IMR-90 (cell line): ENCODE measurements at regions not wholly inside any gene's neighbourhood (a gene's known extent, or its start where the extent isn't known, plus 50 kb on each side); places are given as distances from the start of the nearest gene placed in this dataset.

Experiments used
- ATAC-seq: fragments of 200-7000 bp; cut with Tn5 transposase; 2 replicates; pipeline ENCODE4 v1.9.1; 2020; ENCODE audit warnings: low read depth, mild to moderate bottlenecking, moderate library complexity
- BruUV-seq: library from RNA; stranded (reverse); fragments of 400-500 nt; replicated peaks from 2 replicates; lab custom pipeline; 2021; lab: Mats Ljungman, UMichigan
- CTCF ChIA-PET: fragments of 300-600 bp; formaldehyde crosslinking; extraction: SDS; loops from one replicate; lab custom pipeline; 2021; ENCODE audit warnings: antibody characterized with exemption; lab: Yijun Ruan, JAX
- POLR2A ChIA-PET: fragments of 300-600 bp; sonication (Branson Sonifier 250); formaldehyde crosslinking; loops from one replicate; lab custom pipeline; 2022; ENCODE audit warnings: antibody characterized with exemption; ENCODE audit not compliant: unreplicated experiment; lab: Charles Lee
- DNase-seq: peaks from one replicate; pipeline ENCODE4 v3.0.0; 2013
- H2AFZ ChIP-seq: replicated peaks from 2 replicates; pipeline ENCODE3; 2013; ENCODE audit warnings: low read length, mild to moderate bottlenecking; ENCODE audit not compliant: poor library complexity
- H2AK5ac ChIP-seq: 2 replicates; pipeline ENCODE4 v1.6.1; 2013; ENCODE audit warnings: low read depth, low read length, inconsistent platforms
- H2AK9ac ChIP-seq: replicated peaks from 2 replicates; pipeline ENCODE3; 2013; ENCODE audit warnings: mild to moderate bottlenecking, low read depth, low read length, moderate library complexity; ENCODE audit not compliant: poor library complexity
- H2BK120ac ChIP-seq: 2 replicates; pipeline ENCODE4 v1.6.1; 2013; ENCODE audit warnings: low read depth, low read length, inconsistent platforms
- H2BK15ac ChIP-seq: 3 replicates; pipeline ENCODE4 v1.6.1; 2013; ENCODE audit warnings: low read depth, low read length, inconsistent platforms
- H2BK20ac ChIP-seq: 2 replicates; pipeline ENCODE4 v1.6.1; 2013; ENCODE audit warnings: low read depth, mild to moderate bottlenecking, inconsistent platforms, low read length, moderate library complexity
- H2BK5ac ChIP-seq: 2 replicates; pipeline ENCODE4 v1.6.1; 2013; ENCODE audit warnings: mild to moderate bottlenecking, low read depth, low read length, inconsistent platforms; ENCODE audit not compliant: poor library complexity, severe bottlenecking
- H3K14ac ChIP-seq: replicated peaks from 2 replicates; pipeline ENCODE4 v1.6.1; 2013; ENCODE audit warnings: low read depth, low read length, inconsistent platforms
- H3K18ac ChIP-seq: 2 replicates; pipeline ENCODE4 v1.6.1; 2013; ENCODE audit warnings: low read depth, low read length, control low read depth
- H3K23ac ChIP-seq: 2 replicates; pipeline ENCODE4 v1.6.1; 2013; ENCODE audit warnings: low read depth, low read length, inconsistent platforms
- H3K27ac ChIP-seq: 2 replicates; pipeline ENCODE4 v1.5.1; 2013; ENCODE audit warnings: mild to moderate bottlenecking, control low read depth, low read length; ENCODE audit not compliant: insufficient read depth
- H3K27me3 ChIP-seq: 2 replicates; pipeline ENCODE4 v1.6.1; 2013; ENCODE audit warnings: low read length; ENCODE audit not compliant: control insufficient read depth, insufficient read depth
- H3K36me3 ChIP-seq: 2 replicates; pipeline ENCODE4 v1.6.1; 2013; ENCODE audit warnings: low read length, mixed read lengths; ENCODE audit not compliant: control insufficient read depth, insufficient read depth
- H3K4ac ChIP-seq: 2 replicates; pipeline ENCODE4 v1.6.1; 2013; ENCODE audit warnings: low read depth, low read length, inconsistent platforms
- H3K4me1 ChIP-seq: 2 replicates; pipeline ENCODE4 v1.6.1; 2013; ENCODE audit warnings: low read length, mixed read lengths; ENCODE audit not compliant: control insufficient read depth, insufficient read depth
- H3K4me2 ChIP-seq: 2 replicates; pipeline ENCODE4 v1.6.1; 2013; ENCODE audit warnings: low read depth, mild to moderate bottlenecking, control low read depth, low read length, moderate library complexity
- H3K4me3 ChIP-seq: 2 replicates; pipeline ENCODE4 v1.5.1; 2013; ENCODE audit warnings: low read depth, mild to moderate bottlenecking, control low read depth, low read length, moderate library complexity; ENCODE audit not compliant: insufficient read depth
- H3K56ac ChIP-seq: 2 replicates; pipeline ENCODE4 v1.6.1; 2013; ENCODE audit warnings: low read length, inconsistent platforms; ENCODE audit not compliant: insufficient read depth; ENCODE audit errors: extremely low read depth
- H3K79me1 ChIP-seq, 2 experiments: 2 replicates each; pipeline ENCODE4 v1.6.1; 2013; ENCODE audit warnings: low read length in 2 of 2, inconsistent platforms in 1 of 2, low read depth in 1 of 2
- H3K9ac ChIP-seq: 2 replicates; pipeline ENCODE4 v1.6.1; 2013; ENCODE audit warnings: low read depth, low read length, control low read depth
- H3K9me1 ChIP-seq: 2 replicates; pipeline ENCODE4 v1.6.1; 2013; ENCODE audit warnings: low read length, inconsistent platforms; ENCODE audit not compliant: insufficient read depth
- H3K9me3 ChIP-seq: 2 replicates; pipeline ENCODE4 v1.6.1; 2013; ENCODE audit warnings: low read length; ENCODE audit not compliant: control insufficient read depth, insufficient read depth
- H4K20me1 ChIP-seq: 2 replicates; pipeline ENCODE4 v1.6.1; 2013; ENCODE audit warnings: low read length, inconsistent platforms; ENCODE audit not compliant: insufficient read depth
- H4K5ac ChIP-seq: 2 replicates; pipeline ENCODE4 v1.6.1; 2013; ENCODE audit warnings: mild to moderate bottlenecking, low read depth, low read length, control low read depth
- H4K8ac ChIP-seq, 2 experiments: 2 replicates each; pipeline ENCODE4 v1.6.1; 2013; ENCODE audit warnings: low read depth in 2 of 2, low read length in 2 of 2, control low read depth in 1 of 2, inconsistent platforms in 1 of 2
- H4K91ac ChIP-seq: 2 replicates; pipeline ENCODE4 v1.6.1; 2013; ENCODE audit warnings: low read depth, low read length, inconsistent platforms; ENCODE audit not compliant: insufficient read depth
- BHLHE40 ChIP-seq: fragments of 150-350 bp; IDR thresholded peaks from 2 replicates; pipeline ENCODE4 v1.6.1; 2016; ENCODE audit warnings: mild to moderate bottlenecking, low read depth, low read length
- CEBPB ChIP-seq: IDR thresholded peaks from 2 replicates; pipeline ENCODE4 v1.6.1; 2012; ENCODE audit warnings: low read depth, low read length, improper control_type of control experiment
- CHD1 ChIP-seq: IDR thresholded peaks from 2 replicates; pipeline ENCODE4 v1.6.1; 2012; ENCODE audit warnings: low read depth, low read length, improper control_type of control experiment
- FOS ChIP-seq: fragments of 150-350 bp; IDR thresholded peaks from 2 replicates; pipeline ENCODE4 v1.6.1; 2016; ENCODE audit warnings: low read depth, low read length
- MAFK ChIP-seq: IDR thresholded peaks from 2 replicates; pipeline ENCODE4 v1.6.1; 2012; ENCODE audit warnings: low read depth, low read length, improper control_type of control experiment
- MAZ ChIP-seq: IDR thresholded peaks from 2 replicates; pipeline ENCODE4 v1.6.1; 2012; ENCODE audit warnings: low read depth, mild to moderate bottlenecking, low read length, improper control_type of control experiment, moderate library complexity, borderline replicate concordance
- MXI1 ChIP-seq: IDR thresholded peaks from 2 replicates; pipeline ENCODE4 v1.6.1; 2012; ENCODE audit warnings: low read depth, mild to moderate bottlenecking, low read length, moderate library complexity, borderline replicate concordance
- NFE2L2 ChIP-seq: fragments of 150-350 bp; IDR thresholded peaks from 2 replicates; pipeline ENCODE4 v1.6.1; 2016; ENCODE audit warnings: low read depth, mild to moderate bottlenecking, low read length
- RAD21 ChIP-seq: IDR thresholded peaks from 2 replicates; pipeline ENCODE4 v1.6.1; 2012; ENCODE audit warnings: low read length, improper control_type of control experiment
- RCOR1 ChIP-seq: IDR thresholded peaks from 2 replicates; pipeline ENCODE4 v1.6.1; 2012; ENCODE audit warnings: mild to moderate bottlenecking, low read length, improper control_type of control experiment; ENCODE audit not compliant: insufficient replicate concordance
- RFX5 ChIP-seq: IDR thresholded peaks from 2 replicates; pipeline ENCODE4 v1.8.0; 2012; ENCODE audit warnings: low read depth, mild to moderate bottlenecking, low read length, moderate library complexity
- WGBS, 2 experiments: methylation state at CpG; one replicate each; pipeline versions ENCODE4 v1.1.5 to v1.1.7; 2013; ENCODE audit warnings: missing lambda C conversion rate in 2 of 2; ENCODE audit not compliant: insufficient read length in 1 of 2; ENCODE audit errors: extremely low coverage in 2 of 2; 5-methylcytosine and 5-hydroxymethylcytosine counted together
- dilution Hi-C: fragments of 300-500 bp; cut with HindIII; formaldehyde crosslinking; loops from one replicate; pipeline ENCODE4 v1.14.3; 2018; ENCODE audit warnings: low sequenced_read_pairs; ENCODE audit not compliant: unreplicated experiment
- in situ Hi-C: fragments of 300-500 bp; cut with MboI; formaldehyde crosslinking; loops from 3 replicates; pipeline ENCODE4 v1.14.3; 2019; ENCODE audit warnings: low sequenced_read_pairs, inconsistent platforms, mixed read lengths
- intact Hi-C: fragments of 100-400 bp; cut with micrococcal nuclease; formaldehyde crosslinking; loops from 2 replicates; pipeline ENCODE4 v1.10.0; 2022
- TF ChIP-seq, protein P1 (sequence below): fragments of 150-350 bp; IDR thresholded peaks from 2 replicates; pipeline ENCODE4 v1.6.1; 2016; ENCODE audit warnings: low read depth, mild to moderate bottlenecking, low read length, moderate library complexity, borderline replicate concordance
- TF ChIP-seq, protein P2 (sequence below): fragments of 150-350 bp; IDR thresholded peaks from 2 replicates; pipeline ENCODE4 v1.6.1; 2017; ENCODE audit warnings: mild to moderate bottlenecking, antibody characterized with exemption, low read length, low read depth
- TF ChIP-seq, protein P3 (sequence below): conservative IDR thresholded peaks from 2 replicates; pipeline ENCODE4 v1.5.1; 2012; ENCODE audit warnings: mild to moderate bottlenecking, low read depth, low read length, improper control_type of control experiment

DNA sequence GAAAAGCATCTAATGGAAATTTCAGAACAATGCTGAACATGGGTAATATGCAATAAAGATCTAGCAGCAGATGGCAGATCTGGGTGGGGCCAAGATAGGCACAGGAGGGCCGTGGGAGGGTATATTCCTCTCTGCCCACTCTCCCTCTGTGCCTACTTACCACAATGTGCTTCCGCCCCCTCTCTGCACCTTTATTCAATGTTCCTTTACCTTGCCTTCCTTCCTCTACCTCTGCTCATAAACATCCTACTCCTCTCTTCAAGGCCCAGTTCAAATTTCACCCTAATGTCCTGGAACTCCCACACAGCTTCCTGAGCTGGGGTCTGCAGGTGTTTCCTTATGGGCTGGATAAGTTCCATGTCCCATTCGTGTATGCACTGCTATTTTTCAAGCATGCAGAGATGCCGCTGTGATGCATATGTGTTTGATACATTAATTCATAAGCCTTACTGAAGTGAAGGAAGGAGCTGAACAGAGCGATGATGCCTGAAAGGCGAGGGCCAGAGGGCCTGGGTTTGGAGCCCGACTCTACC lies 65.6 kb upstream of the EDEM3 start:
- in situ Hi-C loops = loop anchor here (25.0 kb wide), 1 partner anchor 867 kb away; no protein-coding TSS in a partner anchor
- TF ChIP-seq RFX5 = no peak
- TF ChIP-seq BHLHE40 = no peak
- no peak for TF ChIP-seq FOS
- TF ChIP-seq MAFK = no peak
- no peak for TF ChIP-seq MAZ
- no peak for TF ChIP-seq NFE2L2
- TF ChIP-seq, protein P1, sequence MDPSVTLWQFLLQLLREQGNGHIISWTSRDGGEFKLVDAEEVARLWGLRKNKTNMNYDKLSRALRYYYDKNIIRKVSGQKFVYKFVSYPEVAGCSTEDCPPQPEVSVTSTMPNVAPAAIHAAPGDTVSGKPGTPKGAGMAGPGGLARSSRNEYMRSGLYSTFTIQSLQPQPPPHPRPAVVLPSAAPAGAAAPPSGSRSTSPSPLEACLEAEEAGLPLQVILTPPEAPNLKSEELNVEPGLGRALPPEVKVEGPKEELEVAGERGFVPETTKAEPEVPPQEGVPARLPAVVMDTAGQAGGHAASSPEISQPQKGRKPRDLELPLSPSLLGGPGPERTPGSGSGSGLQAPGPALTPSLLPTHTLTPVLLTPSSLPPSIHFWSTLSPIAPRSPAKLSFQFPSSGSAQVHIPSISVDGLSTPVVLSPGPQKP = no peak
- TF ChIP-seq, protein P2, sequence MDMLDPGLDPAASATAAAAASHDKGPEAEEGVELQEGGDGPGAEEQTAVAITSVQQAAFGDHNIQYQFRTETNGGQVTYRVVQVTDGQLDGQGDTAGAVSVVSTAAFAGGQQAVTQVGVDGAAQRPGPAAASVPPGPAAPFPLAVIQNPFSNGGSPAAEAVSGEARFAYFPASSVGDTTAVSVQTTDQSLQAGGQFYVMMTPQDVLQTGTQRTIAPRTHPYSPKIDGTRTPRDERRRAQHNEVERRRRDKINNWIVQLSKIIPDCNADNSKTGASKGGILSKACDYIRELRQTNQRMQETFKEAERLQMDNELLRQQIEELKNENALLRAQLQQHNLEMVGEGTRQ = no peak
- no peak for TF ChIP-seq RCOR1
- TF ChIP-seq CEBPB = no peak
- TF ChIP-seq CHD1 = no peak
- TF ChIP-seq MXI1 = no peak
- TF ChIP-seq, protein P3, sequence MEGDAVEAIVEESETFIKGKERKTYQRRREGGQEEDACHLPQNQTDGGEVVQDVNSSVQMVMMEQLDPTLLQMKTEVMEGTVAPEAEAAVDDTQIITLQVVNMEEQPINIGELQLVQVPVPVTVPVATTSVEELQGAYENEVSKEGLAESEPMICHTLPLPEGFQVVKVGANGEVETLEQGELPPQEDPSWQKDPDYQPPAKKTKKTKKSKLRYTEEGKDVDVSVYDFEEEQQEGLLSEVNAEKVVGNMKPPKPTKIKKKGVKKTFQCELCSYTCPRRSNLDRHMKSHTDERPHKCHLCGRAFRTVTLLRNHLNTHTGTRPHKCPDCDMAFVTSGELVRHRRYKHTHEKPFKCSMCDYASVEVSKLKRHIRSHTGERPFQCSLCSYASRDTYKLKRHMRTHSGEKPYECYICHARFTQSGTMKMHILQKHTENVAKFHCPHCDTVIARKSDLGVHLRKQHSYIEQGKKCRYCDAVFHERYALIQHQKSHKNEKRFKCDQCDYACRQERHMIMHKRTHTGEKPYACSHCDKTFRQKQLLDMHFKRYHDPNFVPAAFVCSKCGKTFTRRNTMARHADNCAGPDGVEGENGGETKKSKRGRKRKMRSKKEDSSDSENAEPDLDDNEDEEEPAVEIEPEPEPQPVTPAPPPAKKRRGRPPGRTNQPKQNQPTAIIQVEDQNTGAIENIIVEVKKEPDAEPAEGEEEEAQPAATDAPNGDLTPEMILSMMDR = no peak
- no peak for TF ChIP-seq RAD21
- no peak overlapping the region for H3K18ac ChIP-seq
- H4K8ac ChIP-seq = no peak overlapping the region
- no peak overlapping the region for H2BK120ac ChIP-seq
- ATAC-seq (no peak), DNase-seq (no peak)
- H4K20me1 ChIP-seq = no peaks in the 10 kb centered on the region
- intact Hi-C loops = loop anchor here (5.0 kb wide), 1 partner anchor 37 kb away; no protein-coding TSS in a partner anchor
- H3K36me3 ChIP-seq = peaks cover 5% of the 10 kb centered on the region; the same call in 1 of the 2 replicates
- ChIA-PET POLR2A (no interaction called here), CTCF (no interaction called here)
- no peak overlapping the region for H3K27ac ChIP-seq
- no peaks in the 10 kb centered on the region for H3K9me3 ChIP-seq
- no peak overlapping the region for H3K23ac ChIP-seq
- peaks cover 4% of the 10 kb centered on the region; the same call in 1 of the 2 replicates for H3K4me1 ChIP-seq
- H2BK20ac ChIP-seq = no peak overlapping the region
- no peak overlapping the region for H2BK15ac ChIP-seq
- H3K4me3 ChIP-seq = no peak overlapping the region
- no peak overlapping the region for H3K9ac ChIP-seq
- H2AK5ac ChIP-seq = no peak overlapping the region
- no peaks in the 10 kb centered on the region; the same call in 1 of the 2 replicates for H3K9me1 ChIP-seq
- H2BK5ac ChIP-seq = no peak overlapping the region
- no peak overlapping the region for H3K4ac ChIP-seq
- no peak overlapping the region for H2AFZ ChIP-seq
- no peak overlapping the region for H3K4me2 ChIP-seq
- no peak overlapping the region for H4K5ac ChIP-seq
- H3K79me1 ChIP-seq = no peaks in the 10 kb centered on the region
- 93% methylated on average over 2 of the region's 7 CpGs; no CpG with 5 or more reads in 1 of the 2 experiments for WGBS, 2 experiments
- no peak overlapping the region for H3K56ac ChIP-seq
- no peak overlapping the region for H3K14ac ChIP-seq
- H3K27me3 ChIP-seq = no peaks in the 10 kb centered on the region
- no peak overlapping the region for H2AK9ac ChIP-seq
- H4K91ac ChIP-seq = no peak overlapping the region
- dilution Hi-C loops = loop anchor here (25.0 kb wide), 1 partner anchor 167 kb away; no protein-coding TSS in a partner anchor
- BruUV-seq = no TSS peak
